ENCODE measurements at regions not wholly inside any gene's neighbourhood (a gene's known extent, or its start where the extent isn't known, plus 50 kb on each side); places are given as distances from the start of the nearest gene placed in this dataset.

DNA sequence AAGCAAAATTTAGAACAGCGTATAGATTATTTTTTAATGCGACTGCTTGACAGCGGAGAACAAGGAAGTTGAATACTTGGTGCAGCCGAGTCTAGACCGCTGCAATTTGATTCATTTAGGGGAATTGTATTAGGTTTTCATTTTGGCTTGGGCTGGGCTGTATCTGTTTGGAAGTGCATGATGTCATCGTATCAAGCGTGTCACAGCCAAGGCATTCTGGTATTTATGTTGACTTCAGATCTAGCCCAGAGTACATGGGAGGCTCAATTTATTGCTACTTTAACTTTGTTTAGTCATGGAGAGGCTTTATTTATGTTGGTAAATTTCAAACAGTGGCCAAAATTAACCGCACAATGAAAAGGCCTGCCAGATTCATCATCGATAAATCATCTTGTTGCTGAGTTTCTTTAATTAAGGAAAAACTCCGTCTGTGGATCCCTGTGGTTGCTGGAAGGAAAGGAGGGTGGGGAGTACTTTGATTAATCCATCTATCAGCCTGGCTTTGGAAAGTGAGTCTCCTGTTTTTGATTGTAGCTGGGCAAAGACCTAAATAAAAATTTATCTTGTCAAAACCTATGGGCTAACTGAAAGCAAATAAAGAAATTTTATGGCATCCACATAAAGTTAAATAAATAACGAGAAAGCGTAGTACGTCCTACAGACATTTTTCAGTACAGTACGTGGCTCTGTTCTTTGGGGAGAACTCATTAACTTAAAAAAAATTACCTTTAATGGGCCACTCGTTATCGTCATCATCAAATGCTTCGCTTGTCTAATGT, 230.4 kb upstream of the SPRED2 start:
- TF ChIP-seq CTCF (conservative IDR thresholded peaks at IDR 0.05; ENCODE audit: low read depth, low read length), result no peak
- no peak for TF ChIP-seq EZH2 (IDR thresholded peaks at IDR 0.05; ENCODE audit: borderline replicate concordance, low read depth, low read length, poor library complexity, severe bottlenecking)
